ENCODE measurements at regions not wholly inside any gene's neighbourhood (a gene's known extent, or its start where the extent isn't known, plus 50 kb on each side); places are given as distances from the start of the nearest gene placed in this dataset.
"Not testable (repeated sequence)": the region's sequence is repeated elsewhere in the genome, so short reads cannot be mapped to it uniquely, and the experiment has no call there.

DNA sequence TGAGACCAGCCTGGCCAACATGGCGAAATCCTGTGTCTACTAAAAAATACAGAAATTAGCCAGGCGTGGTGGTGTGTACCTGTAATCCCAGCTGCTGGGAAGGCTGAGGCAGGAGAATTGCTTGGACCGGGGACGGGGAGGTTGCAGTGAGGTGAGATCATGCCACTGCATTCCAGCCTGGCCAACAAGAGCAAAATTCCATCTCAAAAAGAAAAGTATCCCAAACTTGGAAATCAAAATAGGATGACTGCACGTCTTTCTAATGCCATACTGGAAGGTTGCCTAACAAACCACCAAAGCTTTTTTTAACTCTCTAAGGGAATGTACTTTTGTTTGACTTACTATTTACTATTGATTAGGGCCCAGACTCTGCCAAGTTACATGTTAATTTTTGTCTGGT, 79.6 kb upstream of the PRSS12 start:
- TF ChIP-seq, protein P1, sequence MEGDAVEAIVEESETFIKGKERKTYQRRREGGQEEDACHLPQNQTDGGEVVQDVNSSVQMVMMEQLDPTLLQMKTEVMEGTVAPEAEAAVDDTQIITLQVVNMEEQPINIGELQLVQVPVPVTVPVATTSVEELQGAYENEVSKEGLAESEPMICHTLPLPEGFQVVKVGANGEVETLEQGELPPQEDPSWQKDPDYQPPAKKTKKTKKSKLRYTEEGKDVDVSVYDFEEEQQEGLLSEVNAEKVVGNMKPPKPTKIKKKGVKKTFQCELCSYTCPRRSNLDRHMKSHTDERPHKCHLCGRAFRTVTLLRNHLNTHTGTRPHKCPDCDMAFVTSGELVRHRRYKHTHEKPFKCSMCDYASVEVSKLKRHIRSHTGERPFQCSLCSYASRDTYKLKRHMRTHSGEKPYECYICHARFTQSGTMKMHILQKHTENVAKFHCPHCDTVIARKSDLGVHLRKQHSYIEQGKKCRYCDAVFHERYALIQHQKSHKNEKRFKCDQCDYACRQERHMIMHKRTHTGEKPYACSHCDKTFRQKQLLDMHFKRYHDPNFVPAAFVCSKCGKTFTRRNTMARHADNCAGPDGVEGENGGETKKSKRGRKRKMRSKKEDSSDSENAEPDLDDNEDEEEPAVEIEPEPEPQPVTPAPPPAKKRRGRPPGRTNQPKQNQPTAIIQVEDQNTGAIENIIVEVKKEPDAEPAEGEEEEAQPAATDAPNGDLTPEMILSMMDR (IDR thresholded peaks at IDR 0.05) = not testable (repeated sequence)
- not testable (repeated sequence) for TF ChIP-seq POLR2A (IDR thresholded peaks at IDR 0.05)
